HEK293 (cell line): ENCODE measurements at regions not wholly inside any gene's neighbourhood (a gene's known extent, or its start where the extent isn't known, plus 50 kb on each side); places are given as distances from the start of the nearest gene placed in this dataset.

ENCODE experiments used
- CTCF ChIA-PET: fragments of 350-600 bp; formaldehyde crosslinking; extraction: SDS; loops from one replicate; lab custom pipeline; 2021; ENCODE audit warnings: antibody characterized with exemption; lab: Yijun Ruan, JAX
- POLR2A ChIA-PET: fragments of 300-600 bp; formaldehyde crosslinking; extraction: SDS; loops from one replicate; lab custom pipeline; 2020; ENCODE audit warnings: antibody characterized with exemption, inconsistent platforms; lab: Yijun Ruan, JAX
- H3K27ac ChIP-seq: fragments of 200-500 bp; sonication (Bioruptor generic); 2 replicates; pipeline ENCODE4 v1.5.1; 2014; ENCODE audit warnings: low read depth, low read length, control low read depth, inconsistent platforms; ENCODE audit errors: extremely low read depth
- H3K36me3 ChIP-seq, 2 experiments: fragments of 200-500 bp in 1 of 2; sonication (Bioruptor generic) in 1 of 2; 1 replicate in 1 of 2; 2 replicates in 1 of 2; pipeline ENCODE4 v1.5.1; 2014 to 2017; ENCODE audit warnings: inconsistent platforms in 2 of 2, low read length in 2 of 2; ENCODE audit not compliant: control insufficient read depth in 2 of 2, insufficient read depth in 1 of 2
- H3K4me1 ChIP-seq: fragments of 200-500 bp; sonication (Bioruptor generic); 2 replicates; pipeline ENCODE4 v1.5.1; 2014; ENCODE audit warnings: mild to moderate bottlenecking, low read length, inconsistent platforms; ENCODE audit not compliant: control insufficient read depth, insufficient read depth
- H3K4me3 ChIP-seq: 2 replicates; pipeline ENCODE4 v1.5.1; 2011; ENCODE audit warnings: low read depth, mild to moderate bottlenecking, control low read depth, low read length, moderate library complexity
- H3K9me3 ChIP-seq: fragments of 200-500 bp; sonication (Bioruptor generic); 2 replicates; pipeline ENCODE4 v1.5.1; 2014; ENCODE audit warnings: low read depth, low read length, inconsistent platforms; ENCODE audit not compliant: control insufficient read depth, insufficient read depth
- KLF1 ChIP-seq: fragments of 450-650 bp; formaldehyde crosslinking; IDR thresholded peaks from 2 replicates; pipeline ENCODE4 v1.5.1; 2016; ENCODE audit warnings: missing biosample characterization, missing genetic modification characterization
- PBX3 ChIP-seq: sonication (generic); formaldehyde crosslinking; IDR thresholded peaks from 2 replicates; pipeline ENCODE4 v1.8.1; 2022; ENCODE audit warnings: mild to moderate bottlenecking, moderate library complexity, missing genetic modification reagents
- PRDM10 ChIP-seq: fragments of 450-650 bp; formaldehyde crosslinking; IDR thresholded peaks from 2 replicates; pipeline ENCODE4 v1.5.1; 2016; ENCODE audit warnings: missing biosample characterization, missing genetic modification characterization
- REST ChIP-seq: fragments of 450-650 bp; formaldehyde crosslinking; IDR thresholded peaks from 2 replicates; pipeline ENCODE4 v1.5.1; 2016; ENCODE audit warnings: missing biosample characterization, missing genetic modification characterization
- TCF7L2 ChIP-seq: IDR thresholded peaks from 2 replicates; pipeline ENCODE4 v1.6.1; 2011; ENCODE audit warnings: low read depth, mild to moderate bottlenecking, inconsistent platforms, low read length, moderate library complexity, borderline replicate concordance
- ZFP37 ChIP-seq: fragments of 450-650 bp; formaldehyde crosslinking; IDR thresholded peaks from 2 replicates; pipeline ENCODE4 v1.5.1; 2016; ENCODE audit warnings: missing biosample characterization, missing genetic modification characterization
- ZFP69B ChIP-seq: fragments of 450-650 bp; formaldehyde crosslinking; IDR thresholded peaks from 2 replicates; pipeline ENCODE4 v1.5.1; 2016; ENCODE audit warnings: missing biosample characterization, missing genetic modification characterization
- ZNF157 ChIP-seq: fragments of 450-650 bp; formaldehyde crosslinking; IDR thresholded peaks from 2 replicates; pipeline ENCODE4 v1.5.1; 2016; ENCODE audit warnings: missing biosample characterization, missing genetic modification characterization
- ZNF221 ChIP-seq: fragments of 450-650 bp; formaldehyde crosslinking; IDR thresholded peaks from 2 replicates; pipeline ENCODE4 v1.5.1; 2017; ENCODE audit warnings: missing biosample characterization, missing genetic modification characterization, borderline replicate concordance
- ZNF23 ChIP-seq: fragments of 450-650 bp; formaldehyde crosslinking; IDR thresholded peaks from 2 replicates; pipeline ENCODE4 v1.5.1; 2016; ENCODE audit warnings: missing biosample characterization, missing genetic modification characterization, borderline replicate concordance
- ZNF324 ChIP-seq: fragments of 450-650 bp; formaldehyde crosslinking; IDR thresholded peaks from 2 replicates; pipeline ENCODE4 v1.5.1; 2016; ENCODE audit warnings: missing biosample characterization, missing genetic modification characterization
- ZNF394 ChIP-seq: fragments of 450-650 bp; formaldehyde crosslinking; IDR thresholded peaks from 2 replicates; pipeline ENCODE4 v1.5.1; 2016; ENCODE audit warnings: missing biosample characterization, missing genetic modification characterization, mild to moderate bottlenecking, moderate library complexity, borderline replicate concordance
- ZNF416 ChIP-seq: fragments of 450-650 bp; formaldehyde crosslinking; IDR thresholded peaks from 2 replicates; pipeline ENCODE4 v1.5.1; 2016; ENCODE audit warnings: missing biosample characterization, missing genetic modification characterization
- ZNF530 ChIP-seq: fragments of 450-650 bp; formaldehyde crosslinking; IDR thresholded peaks from 2 replicates; pipeline ENCODE4 v1.5.1; 2016; ENCODE audit warnings: low read depth, missing biosample characterization, missing genetic modification characterization
- ZNF558 ChIP-seq: fragments of 450-650 bp; formaldehyde crosslinking; IDR thresholded peaks from 2 replicates; pipeline ENCODE4 v1.5.1; 2016; ENCODE audit warnings: missing biosample characterization, missing genetic modification characterization
- ZNF639 ChIP-seq: fragments of 450-650 bp; formaldehyde crosslinking; IDR thresholded peaks from 2 replicates; pipeline ENCODE4 v1.5.1; 2016; ENCODE audit warnings: missing biosample characterization, missing genetic modification characterization
- ZNF837 ChIP-seq: fragments of 450-650 bp; formaldehyde crosslinking; IDR thresholded peaks from 2 replicates; pipeline ENCODE4 v1.5.1; 2016; ENCODE audit warnings: missing biosample characterization, missing genetic modification characterization
- ZSCAN16 ChIP-seq: fragments of 450-650 bp; formaldehyde crosslinking; IDR thresholded peaks from 2 replicates; pipeline ENCODE4 v1.5.1; 2016; ENCODE audit warnings: missing biosample characterization, missing genetic modification characterization
- TF ChIP-seq, protein P1 (sequence below): fragments of 450-650 bp; formaldehyde crosslinking; IDR thresholded peaks from 2 replicates; pipeline ENCODE4 v1.5.1; 2017; ENCODE audit warnings: missing biosample characterization, missing genetic modification characterization
- TF ChIP-seq, protein P2 (sequence below): fragments of 450-650 bp; formaldehyde crosslinking; IDR thresholded peaks from 2 replicates; pipeline ENCODE4 v1.5.1; 2017; ENCODE audit warnings: missing biosample characterization, missing genetic modification characterization

- no peak for TF ChIP-seq ZNF157 (tag by site-specific recombination)
- TF ChIP-seq ZNF23: no peak
- TF ChIP-seq PRDM10 (tag by site-specific recombination): no peak
- TF ChIP-seq ZFP69B (tag by site-specific recombination): no peak
- no peak for TF ChIP-seq ZNF558 (tag by site-specific recombination)
- TF ChIP-seq ZSCAN16: no peak
- TF ChIP-seq ZNF639 (tag by site-specific recombination): no peak
- no peak for TF ChIP-seq ZNF394
- TF ChIP-seq KLF1: no peak
- TF ChIP-seq ZNF324 (tag by site-specific recombination): no peak
- TF ChIP-seq, protein P1, sequence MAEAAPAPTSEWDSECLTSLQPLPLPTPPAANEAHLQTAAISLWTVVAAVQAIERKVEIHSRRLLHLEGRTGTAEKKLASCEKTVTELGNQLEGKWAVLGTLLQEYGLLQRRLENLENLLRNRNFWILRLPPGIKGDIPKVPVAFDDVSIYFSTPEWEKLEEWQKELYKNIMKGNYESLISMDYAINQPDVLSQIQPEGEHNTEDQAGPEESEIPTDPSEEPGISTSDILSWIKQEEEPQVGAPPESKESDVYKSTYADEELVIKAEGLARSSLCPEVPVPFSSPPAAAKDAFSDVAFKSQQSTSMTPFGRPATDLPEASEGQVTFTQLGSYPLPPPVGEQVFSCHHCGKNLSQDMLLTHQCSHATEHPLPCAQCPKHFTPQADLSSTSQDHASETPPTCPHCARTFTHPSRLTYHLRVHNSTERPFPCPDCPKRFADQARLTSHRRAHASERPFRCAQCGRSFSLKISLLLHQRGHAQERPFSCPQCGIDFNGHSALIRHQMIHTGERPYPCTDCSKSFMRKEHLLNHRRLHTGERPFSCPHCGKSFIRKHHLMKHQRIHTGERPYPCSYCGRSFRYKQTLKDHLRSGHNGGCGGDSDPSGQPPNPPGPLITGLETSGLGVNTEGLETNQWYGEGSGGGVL (tag by site-specific recombination): no peak
- TF ChIP-seq REST (tag by site-specific recombination): no peak
- TF ChIP-seq ZFP37: no peak
- TF ChIP-seq, protein P2, sequence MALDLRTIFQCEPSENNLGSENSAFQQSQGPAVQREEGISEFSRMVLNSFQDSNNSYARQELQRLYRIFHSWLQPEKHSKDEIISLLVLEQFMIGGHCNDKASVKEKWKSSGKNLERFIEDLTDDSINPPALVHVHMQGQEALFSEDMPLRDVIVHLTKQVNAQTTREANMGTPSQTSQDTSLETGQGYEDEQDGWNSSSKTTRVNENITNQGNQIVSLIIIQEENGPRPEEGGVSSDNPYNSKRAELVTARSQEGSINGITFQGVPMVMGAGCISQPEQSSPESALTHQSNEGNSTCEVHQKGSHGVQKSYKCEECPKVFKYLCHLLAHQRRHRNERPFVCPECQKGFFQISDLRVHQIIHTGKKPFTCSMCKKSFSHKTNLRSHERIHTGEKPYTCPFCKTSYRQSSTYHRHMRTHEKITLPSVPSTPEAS: no peak
- no peak for TF ChIP-seq TCF7L2
- TF ChIP-seq ZNF530 (tag by site-specific recombination): no peak
- TF ChIP-seq ZNF416: no peak
- TF ChIP-seq ZNF221 (tag by site-specific recombination): no peak
- TF ChIP-seq PBX3 (CRISPR knock-in tag): no peak
- no peak for TF ChIP-seq ZNF837 (tag by site-specific recombination)
- TF ChIP-seq, all 188 proteins: peak for 0
- POLR2A ChIA-PET: no interaction called here
These were observed 690.2 kb upstream of the DPPA4 start for GRCh38 chr3:110027446-110028080.

More at GRCh38 chr3:110027446-110028080, 690.2 kb upstream of the DPPA4 start:
- Histone ChIP-seq H3K4me3 (no peak overlapping the region), H3K9me3 (no peaks in the 10 kb centered on the region), H3K36me3 (no peaks in the 10 kb centered on the region), H3K27ac (no peak overlapping the region), H3K4me1 (no peaks in the 10 kb centered on the region)
- CTCF ChIA-PET: no interaction called here
